ENCODE measurements at regions not wholly inside any gene's neighbourhood (a gene's known extent, or its start where the extent isn't known, plus 50 kb on each side); places are given as distances from the start of the nearest gene placed in this dataset.

- intact Hi-C loops (cut with micrococcal nuclease) (no loop called here), dilution Hi-C loops (cut with HindIII; ENCODE audit: low sequenced_read_pairs, unreplicated experiment) (no loop called here), in situ Hi-C loops (cut with MboI; ENCODE audit: low sequenced_read_pairs) (no loop called here)
- Histone ChIP-seq H4K91ac (ENCODE audit: insufficient read depth, low read depth, low read length) (no peak overlapping the region), H2BK5ac (ENCODE audit: low read depth, low read length, poor library complexity, severe bottlenecking) (no peak overlapping the region), H3K9me1 (ENCODE audit: insufficient read depth, low read length) (no peaks in the 10 kb centered on the region), H2BK120ac (ENCODE audit: low read depth, low read length) (no peak overlapping the region), H3K9me3 (ENCODE audit: control insufficient read depth, insufficient read depth, low read length) (peaks cover 45% of the 10 kb centered on the region), H3K4me3 (ENCODE audit: insufficient read depth, low read depth, low read length) (no peak overlapping the region), H3K56ac (ENCODE audit: extremely low read depth, insufficient read depth, low read length) (no peak overlapping the region), H3K27me3 (ENCODE audit: control insufficient read depth, insufficient read depth, low read length) (no peaks in the 10 kb centered on the region), H2AK9ac (replicated peaks; ENCODE audit: low read depth, low read length, poor library complexity) (no peak overlapping the region), H3K18ac (ENCODE audit: low read depth, low read length) (no peak overlapping the region), H2AK5ac (ENCODE audit: low read depth, low read length) (no peak overlapping the region), H3K14ac (replicated peaks; ENCODE audit: low read depth, low read length) (no peak overlapping the region), H4K20me1 (ENCODE audit: insufficient read depth, low read length) (no peaks in the 10 kb centered on the region), H2BK15ac (ENCODE audit: low read depth, low read length) (no peak overlapping the region), H3K79me1 (ENCODE audit: low read depth in 1 of 2, low read length in 2 of 2) (no peaks in the 10 kb centered on the region), H3K27ac (ENCODE audit: insufficient read depth, low read length) (no peak overlapping the region), H4K8ac (ENCODE audit: low read depth in 2 of 2, low read length in 2 of 2) (no peak overlapping the region), H2AFZ (replicated peaks; ENCODE audit: low read length, poor library complexity) (no peak overlapping the region), H3K4ac (ENCODE audit: low read depth, low read length) (no peak overlapping the region), H3K9ac (ENCODE audit: low read depth, low read length) (no peak overlapping the region), H3K4me1 (ENCODE audit: control insufficient read depth, insufficient read depth, low read length) (no peaks in the 10 kb centered on the region), H2BK20ac (ENCODE audit: low read depth, low read length) (no peak overlapping the region), H4K5ac (ENCODE audit: low read depth, low read length) (no peak overlapping the region), H3K23ac (ENCODE audit: low read depth, low read length) (no peak overlapping the region), H3K4me2 (ENCODE audit: low read depth, low read length) (no peak overlapping the region), H3K36me3 (ENCODE audit: control insufficient read depth, insufficient read depth, low read length) (no peaks in the 10 kb centered on the region)
- no peak for DNase-seq
- CTCF ChIA-PET = no interaction called here
- no peak for ATAC-seq (ENCODE audit: low read depth)
- POLR2A ChIA-PET (ENCODE audit: unreplicated experiment) = no interaction called here
- TF ChIP-seq RAD21 (IDR thresholded peaks at IDR 0.05; ENCODE audit: low read length) (no peak), MAZ (IDR thresholded peaks at IDR 0.05; ENCODE audit: borderline replicate concordance, low read depth, low read length) (no peak), USF2 (IDR thresholded peaks at IDR 0.05; ENCODE audit: low read depth, low read length) (no peak), CHD1 (IDR thresholded peaks at IDR 0.05; ENCODE audit: low read depth, low read length) (no peak), CEBPB (IDR thresholded peaks at IDR 0.05; ENCODE audit: low read depth, low read length) (no peak), BHLHE40 (IDR thresholded peaks at IDR 0.05; ENCODE audit: low read depth, low read length) (no peak), RCOR1 (IDR thresholded peaks at IDR 0.05; ENCODE audit: insufficient replicate concordance, low read length) (no peak), SMC3 (IDR thresholded peaks at IDR 0.05; ENCODE audit: low read depth, low read length) (no peak), NFE2L2 (IDR thresholded peaks at IDR 0.05; ENCODE audit: low read depth, low read length) (no peak), MXI1 (IDR thresholded peaks at IDR 0.05; ENCODE audit: borderline replicate concordance, low read depth, low read length) (no peak)
- WGBS, 2 experiments (ENCODE audit: extremely low coverage in 2 of 2, insufficient read length in 1 of 2) = 56% methylated on average over 3 of the region's 11 CpGs; no CpG with 5 or more reads in 1 of the 2 experiments
- no TSS peak for BruUV-seq (replicated peaks)
Observed at GRCh38 chr22:47456031-47456430, 693.6 kb downstream of the TBC1D22A start.

Measured in IMR-90 (cell line).